Uterus (tissue), 3 donors: ENCODE measurements at regions not wholly inside any gene's neighbourhood (a gene's known extent, or its start where the extent isn't known, plus 50 kb on each side); places are given as distances from the start of the nearest gene placed in this dataset.

Source experiments
- DNase-seq, 2 donors: peaks; one replicate each; pipeline ENCODE4 v3.0.0-alpha.2; 2019 to 2020
- H3K27ac ChIP-seq, 2 donors: fragments of 200-600 bp; sonication (generic); 1 replicate in 1 of 2; 2 replicates in 1 of 2; pipeline ENCODE4 v1.5.1; 2016 to 2018
- H3K27me3 ChIP-seq, 2 donors: fragments of 200-600 bp; sonication (generic); one replicate each; pipeline ENCODE4 v1.5.1; 2018 to 2019; ENCODE audit warnings: control low read depth in 1 of 2
- H3K36me3 ChIP-seq, 2 donors: fragments of 200-600 bp; sonication (generic); one replicate each; pipeline ENCODE4 v1.5.1; 2019; ENCODE audit warnings: control low read depth in 1 of 2
- H3K4me1 ChIP-seq, 2 donors: fragments of 200-600 bp; sonication (generic); one replicate each; pipeline ENCODE4 v1.5.1; 2018 to 2019; ENCODE audit warnings: control low read depth in 1 of 2
- H3K4me3 ChIP-seq, 2 donors: fragments of 200-600 bp; sonication (generic); 1 replicate in 1 of 2; 2 replicates in 1 of 2; pipeline ENCODE4 v1.5.1; 2018 to 2019; ENCODE audit warnings: mild to moderate bottlenecking in 1 of 2
- H3K9me3 ChIP-seq, 2 donors: fragments of 200-600 bp; sonication (generic); one replicate each; pipeline ENCODE4 v1.5.1; 2019; ENCODE audit warnings: control low read depth in 1 of 2
- POLR2A ChIP-seq, 2 donors: fragments of 450-650 bp; IDR thresholded peaks; one replicate each; pipeline ENCODE4 v1.6.1; 2016; ENCODE audit warnings: antibody characterized with exemption in 2 of 2, mild to moderate bottlenecking in 1 of 2, moderate library complexity in 1 of 2
- intact Hi-C: fragments of 100-400 bp; cut with DNase I; formaldehyde crosslinking; loops from one replicate; pipeline ENCODE4 v1.15.1; 2023; ENCODE audit warnings: low total_unique reads
- TF ChIP-seq, protein P1 (sequence below), 4 experiments: fragments of 200-600 bp in 2 of 4; fragments of 450-650 bp in 2 of 4; sonication (generic) in 2 of 4; IDR thresholded peaks; one replicate each; pipeline ENCODE4 v1.5.1; 2016 to 2019; ENCODE audit warnings: antibody characterized with exemption in 4 of 4, mild to moderate bottlenecking in 2 of 4, moderate library complexity in 1 of 4
- donor health status: DM: yes; HTN: yes; CAD: no.

GRCh38 chr3:187434524-187434923 lies 66.3 kb downstream of the RTP4 start:
- no peak overlapping the region for H3K27ac ChIP-seq
- no peaks in the 10 kb centered on the region for H3K4me1 ChIP-seq
- no peak overlapping the region for H3K4me3 ChIP-seq
- no peaks in the 10 kb centered on the region for H3K9me3 ChIP-seq
- H3K27me3 ChIP-seq = no peaks in the 10 kb centered on the region
- TF ChIP-seq, protein P1, sequence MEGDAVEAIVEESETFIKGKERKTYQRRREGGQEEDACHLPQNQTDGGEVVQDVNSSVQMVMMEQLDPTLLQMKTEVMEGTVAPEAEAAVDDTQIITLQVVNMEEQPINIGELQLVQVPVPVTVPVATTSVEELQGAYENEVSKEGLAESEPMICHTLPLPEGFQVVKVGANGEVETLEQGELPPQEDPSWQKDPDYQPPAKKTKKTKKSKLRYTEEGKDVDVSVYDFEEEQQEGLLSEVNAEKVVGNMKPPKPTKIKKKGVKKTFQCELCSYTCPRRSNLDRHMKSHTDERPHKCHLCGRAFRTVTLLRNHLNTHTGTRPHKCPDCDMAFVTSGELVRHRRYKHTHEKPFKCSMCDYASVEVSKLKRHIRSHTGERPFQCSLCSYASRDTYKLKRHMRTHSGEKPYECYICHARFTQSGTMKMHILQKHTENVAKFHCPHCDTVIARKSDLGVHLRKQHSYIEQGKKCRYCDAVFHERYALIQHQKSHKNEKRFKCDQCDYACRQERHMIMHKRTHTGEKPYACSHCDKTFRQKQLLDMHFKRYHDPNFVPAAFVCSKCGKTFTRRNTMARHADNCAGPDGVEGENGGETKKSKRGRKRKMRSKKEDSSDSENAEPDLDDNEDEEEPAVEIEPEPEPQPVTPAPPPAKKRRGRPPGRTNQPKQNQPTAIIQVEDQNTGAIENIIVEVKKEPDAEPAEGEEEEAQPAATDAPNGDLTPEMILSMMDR (IDR thresholded peaks at IDR 0.05) = no peak
- no peak for TF ChIP-seq POLR2A (IDR thresholded peaks at IDR 0.05)
- no peaks in the 10 kb centered on the region for H3K36me3 ChIP-seq
- intact Hi-C loops = no loop called here
- no peak for DNase-seq

- no peaks in the 10 kb centered on the region for H3K9me3 ChIP-seq
- H3K36me3 ChIP-seq = no peaks in the 10 kb centered on the region
- no peak overlapping the region for H3K4me3 ChIP-seq
- H3K27me3 ChIP-seq = no peaks in the 10 kb centered on the region
- no peaks in the 10 kb centered on the region for H3K4me1 ChIP-seq
- DNase-seq = no peak
- H3K27ac ChIP-seq = no peak overlapping the region
- no peak for TF ChIP-seq POLR2A (IDR thresholded peaks at IDR 0.05)
- TF ChIP-seq, protein P1 (IDR thresholded peaks at IDR 0.05) = no peak
- intact Hi-C loops = no loop called here
Observed at GRCh38 chr3:187430576-187430975, 62.4 kb downstream of the RTP4 start.
